Fibroblast of mammary gland (primary cell): ENCODE measurements at regions not wholly inside any gene's neighbourhood (a gene's known extent, or its start where the extent isn't known, plus 50 kb on each side); places are given as distances from the start of the nearest gene placed in this dataset.

ENCODE experiments used
- DNase-seq: peaks from one replicate; pipeline ENCODE4 v3.0.0-alpha.2; 2010; ENCODE audit warnings: low read depth
- H3K4me3 ChIP-seq: 2 replicates; pipeline ENCODE4 v1.5.1; 2011; ENCODE audit warnings: low read depth, mild to moderate bottlenecking, low read length, moderate library complexity; ENCODE audit not compliant: control insufficient read depth
- TF ChIP-seq, protein P1 (sequence below): conservative IDR thresholded peaks from 2 replicates; pipeline ENCODE4 v1.5.1; 2011; ENCODE audit warnings: low read depth, low read length, inconsistent platforms; ENCODE audit not compliant: control insufficient read depth, insufficient read depth

- H3K4me3 ChIP-seq: no peak overlapping the region
- DNase-seq: no peak
- TF ChIP-seq, protein P1, sequence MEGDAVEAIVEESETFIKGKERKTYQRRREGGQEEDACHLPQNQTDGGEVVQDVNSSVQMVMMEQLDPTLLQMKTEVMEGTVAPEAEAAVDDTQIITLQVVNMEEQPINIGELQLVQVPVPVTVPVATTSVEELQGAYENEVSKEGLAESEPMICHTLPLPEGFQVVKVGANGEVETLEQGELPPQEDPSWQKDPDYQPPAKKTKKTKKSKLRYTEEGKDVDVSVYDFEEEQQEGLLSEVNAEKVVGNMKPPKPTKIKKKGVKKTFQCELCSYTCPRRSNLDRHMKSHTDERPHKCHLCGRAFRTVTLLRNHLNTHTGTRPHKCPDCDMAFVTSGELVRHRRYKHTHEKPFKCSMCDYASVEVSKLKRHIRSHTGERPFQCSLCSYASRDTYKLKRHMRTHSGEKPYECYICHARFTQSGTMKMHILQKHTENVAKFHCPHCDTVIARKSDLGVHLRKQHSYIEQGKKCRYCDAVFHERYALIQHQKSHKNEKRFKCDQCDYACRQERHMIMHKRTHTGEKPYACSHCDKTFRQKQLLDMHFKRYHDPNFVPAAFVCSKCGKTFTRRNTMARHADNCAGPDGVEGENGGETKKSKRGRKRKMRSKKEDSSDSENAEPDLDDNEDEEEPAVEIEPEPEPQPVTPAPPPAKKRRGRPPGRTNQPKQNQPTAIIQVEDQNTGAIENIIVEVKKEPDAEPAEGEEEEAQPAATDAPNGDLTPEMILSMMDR: no peak
Measured at GRCh38 chr2:10245661-10246060, 57.0 kb upstream of the HPCAL1 start.

- DNase-seq: no peak
- TF ChIP-seq, protein P1: no peak
- H3K4me3 ChIP-seq: no peak overlapping the region
Measured at GRCh38 chr2:10246370-10246769, 56.3 kb upstream of the HPCAL1 start.

DNA sequence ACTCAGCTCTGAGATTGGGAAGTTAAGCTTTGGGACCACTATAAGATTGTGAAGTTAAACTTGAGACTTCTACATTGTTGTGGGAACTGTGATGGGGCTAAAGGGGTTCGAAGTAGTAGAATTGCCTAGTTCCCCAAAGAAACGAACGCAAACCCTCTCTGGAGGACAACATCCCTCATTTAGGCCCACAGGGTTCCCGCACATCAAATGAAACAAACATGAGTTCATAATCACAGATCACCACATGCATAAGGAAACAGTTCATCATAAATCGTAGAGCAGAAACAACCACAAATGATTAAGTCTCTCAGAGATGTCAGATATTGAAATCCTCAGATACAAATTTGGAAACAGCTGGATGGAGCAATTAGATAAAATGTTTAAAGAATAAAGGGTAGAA lies 55.9 kb upstream of the HPCAL1 start:
- no peak overlapping the region for H3K4me3 ChIP-seq
- DNase-seq: no peak
- TF ChIP-seq, protein P1: no peak

GRCh38 chr2:10249798-10250197 lies 52.9 kb upstream of the HPCAL1 start:
- TF ChIP-seq, protein P1: no peak
- no peak for DNase-seq
- H3K4me3 ChIP-seq: no peak overlapping the region

GRCh38 chr2:10252224-10252623 lies 50.5 kb upstream of the HPCAL1 start:
- peak; percentile 4 for DNase-seq
- TF ChIP-seq, protein P1: no peak

DNA sequence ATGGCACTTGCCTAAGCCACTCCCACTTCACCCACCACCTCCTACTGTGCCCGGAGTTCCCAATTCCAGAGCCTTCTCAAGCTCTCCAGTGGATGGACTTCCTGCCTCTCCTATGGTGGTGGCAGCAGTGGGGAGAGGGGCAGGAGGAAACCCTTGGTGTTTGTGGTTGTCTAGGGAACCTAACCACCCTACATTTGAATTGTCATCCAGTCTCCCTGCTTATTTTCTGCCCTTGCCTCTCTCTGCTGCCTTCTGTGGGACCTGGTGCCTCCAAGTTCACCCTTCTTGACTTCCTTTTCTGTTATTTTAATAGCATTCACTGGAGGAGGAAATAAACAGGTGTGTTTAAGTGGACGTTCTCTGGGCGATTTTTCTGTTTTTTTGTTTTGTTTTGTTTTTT lies 50.0 kb upstream of the HPCAL1 start:
- H3K4me3 ChIP-seq: no peak overlapping the region
- TF ChIP-seq, protein P1: no peak
- no peak for DNase-seq

More at GRCh38 chr2:10252224-10252623, 50.5 kb upstream of the HPCAL1 start:
- H3K4me3 ChIP-seq: no peak overlapping the region
